Liver (tissue), 3 donors: ENCODE measurements at regions not wholly inside any gene's neighbourhood (a gene's known extent, or its start where the extent isn't known, plus 50 kb on each side); places are given as distances from the start of the nearest gene placed in this dataset.

ENCODE experiments used
- CTCF ChIP-seq: fragments of 150-350 bp; IDR thresholded peaks from 2 replicates; pipeline ENCODE4 v1.5.1; 2017; ENCODE audit warnings: improper control_type of control experiment, low read depth, low read length; ENCODE audit not compliant: missing input control
- GABPA ChIP-seq, 2 donors: IDR thresholded peaks in 1 of 2; conservative IDR thresholded peaks in 1 of 2; 2 replicates each; pipeline ENCODE4 v1.6.1; 2016; ENCODE audit warnings: antibody characterized with exemption in 2 of 2, mild to moderate bottlenecking in 1 of 2, moderate library complexity in 1 of 2
- RAD21 ChIP-seq, 2 donors: IDR thresholded peaks; 2 replicates each; pipeline ENCODE4 v1.6.1; 2016; ENCODE audit warnings: antibody characterized with exemption in 2 of 2, mild to moderate bottlenecking in 2 of 2
- REST ChIP-seq: IDR thresholded peaks from 2 replicates; pipeline ENCODE4 v1.6.1; 2016; ENCODE audit warnings: antibody characterized with exemption, mild to moderate bottlenecking
- donor health status: healthy.
- donor health status: healthy.

GRCh38 chr3:5613599-5613998, 426.1 kb downstream of the EDEM1 start:
- TF ChIP-seq REST (no peak), CTCF (no peak), RAD21 (IDR thresholded peaks at IDR 0.05) (no peak), GABPA (IDR thresholded peaks at IDR 0.05 in 1 of 2, conservative IDR thresholded peaks at IDR 0.05 in 1 of 2) (no peak)
